ENCODE measurements at regions not wholly inside any gene's neighbourhood (a gene's known extent, or its start where the extent isn't known, plus 50 kb on each side); places are given as distances from the start of the nearest gene placed in this dataset.

DNA sequence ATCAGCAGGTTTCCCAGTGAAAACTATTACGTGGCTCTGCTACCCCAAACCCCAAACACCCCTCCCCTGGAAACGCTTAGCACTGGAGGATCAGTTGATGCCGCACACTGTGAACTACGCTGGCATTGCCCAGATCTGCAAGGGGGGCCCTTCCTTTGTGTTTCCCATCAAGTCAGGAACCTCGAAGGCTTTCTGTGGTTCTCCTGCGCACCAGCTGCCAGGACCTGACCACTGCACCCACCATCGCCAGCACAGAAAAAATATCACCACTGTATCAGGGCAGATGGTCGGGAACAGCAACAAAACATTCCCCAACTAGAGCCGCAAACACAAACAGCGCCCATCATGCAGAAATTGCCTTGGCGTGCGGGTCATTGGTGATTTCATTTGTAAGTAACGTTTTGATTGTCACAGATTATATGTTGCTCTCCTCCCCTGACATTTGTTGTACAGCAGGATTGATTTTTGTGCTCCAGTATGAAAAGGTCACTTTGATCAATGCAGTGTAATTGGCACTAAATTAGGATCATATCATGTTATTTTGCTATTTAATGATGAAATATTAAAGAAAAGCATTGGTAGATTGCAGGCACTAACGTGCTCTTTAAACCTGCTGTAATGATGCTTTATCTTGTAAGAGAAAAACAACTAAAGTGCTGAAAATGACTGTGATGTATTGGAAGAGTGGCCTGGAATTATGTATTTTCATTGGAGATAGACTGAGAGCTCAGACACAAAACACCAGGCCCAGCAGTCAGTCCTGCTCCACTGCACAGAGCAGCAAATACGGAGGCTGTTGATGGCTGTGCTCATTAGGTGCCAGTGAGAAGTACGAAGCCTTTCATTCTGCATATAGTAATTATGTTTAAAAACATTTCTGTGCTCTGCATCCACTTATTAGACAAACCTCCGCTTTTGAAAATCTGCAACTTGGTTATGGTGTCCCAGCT, 833.2 kb upstream of the SALL3 start:
- TF ChIP-seq CTCF (conservative IDR thresholded peaks at IDR 0.05; ENCODE audit: low read length) = no peak
- TF ChIP-seq EZH2phosphoT487 (IDR thresholded peaks at IDR 0.05; ENCODE audit: borderline replicate concordance, low read depth, low read length) = no peak
